ENCODE measurements at regions not wholly inside any gene's neighbourhood (a gene's known extent, or its start where the extent isn't known, plus 50 kb on each side); places are given as distances from the start of the nearest gene placed in this dataset.

DNA sequence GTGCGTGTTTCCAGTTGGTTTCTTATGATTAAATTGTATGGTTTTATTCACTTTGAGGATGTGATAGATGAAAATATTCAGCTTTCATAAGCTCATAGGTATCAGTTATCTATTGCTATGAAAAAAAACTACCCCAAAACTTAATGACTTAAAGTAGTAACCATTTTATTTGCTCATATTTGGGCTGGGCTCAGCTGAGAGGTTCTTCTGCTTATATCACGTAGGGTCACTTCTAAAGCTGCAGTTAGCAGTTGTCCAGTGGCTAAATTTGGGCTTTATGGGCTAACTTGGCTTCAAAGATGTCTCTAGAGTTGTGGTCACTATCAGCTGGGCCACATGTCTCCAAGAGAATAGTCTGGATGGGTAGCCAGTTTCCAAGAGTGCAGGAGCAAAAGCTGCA, 206.4 kb upstream of the LYPLAL1 start:
- Histone ChIP-seq H3K27me3 (replicated peaks in 1 of 7) (no peaks in the 10 kb centered on the region), H3K27ac (no peak overlapping the region), H3K9me3 (peaks cover 0 to 13% (median 4%) of the 10 kb centered on the region in 8 donors), H3K4me3 (no peak overlapping the region), H3K36me3 (no peaks in the 10 kb centered on the region), H3K4me1 (no peaks in the 10 kb centered on the region)
- no peak for DNase-seq
- WGBS, 5 donors: 77 to 88% (median 82%) methylated on average over 2 of the region's 2 CpGs
- intact Hi-C loops (cut with DNase I; ENCODE audit: low total_unique reads): no loop called here
- TF ChIP-seq, protein P1, sequence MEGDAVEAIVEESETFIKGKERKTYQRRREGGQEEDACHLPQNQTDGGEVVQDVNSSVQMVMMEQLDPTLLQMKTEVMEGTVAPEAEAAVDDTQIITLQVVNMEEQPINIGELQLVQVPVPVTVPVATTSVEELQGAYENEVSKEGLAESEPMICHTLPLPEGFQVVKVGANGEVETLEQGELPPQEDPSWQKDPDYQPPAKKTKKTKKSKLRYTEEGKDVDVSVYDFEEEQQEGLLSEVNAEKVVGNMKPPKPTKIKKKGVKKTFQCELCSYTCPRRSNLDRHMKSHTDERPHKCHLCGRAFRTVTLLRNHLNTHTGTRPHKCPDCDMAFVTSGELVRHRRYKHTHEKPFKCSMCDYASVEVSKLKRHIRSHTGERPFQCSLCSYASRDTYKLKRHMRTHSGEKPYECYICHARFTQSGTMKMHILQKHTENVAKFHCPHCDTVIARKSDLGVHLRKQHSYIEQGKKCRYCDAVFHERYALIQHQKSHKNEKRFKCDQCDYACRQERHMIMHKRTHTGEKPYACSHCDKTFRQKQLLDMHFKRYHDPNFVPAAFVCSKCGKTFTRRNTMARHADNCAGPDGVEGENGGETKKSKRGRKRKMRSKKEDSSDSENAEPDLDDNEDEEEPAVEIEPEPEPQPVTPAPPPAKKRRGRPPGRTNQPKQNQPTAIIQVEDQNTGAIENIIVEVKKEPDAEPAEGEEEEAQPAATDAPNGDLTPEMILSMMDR (IDR thresholded peaks at IDR 0.05 in 8 of 11, conservative IDR thresholded peaks at IDR 0.05 in 3 of 11): no peak
- no peak for TF ChIP-seq POLR2A (IDR thresholded peaks at IDR 0.05)
- TF ChIP-seq POLR2AphosphoS5 (IDR thresholded peaks at IDR 0.05): no peak

DNA sequence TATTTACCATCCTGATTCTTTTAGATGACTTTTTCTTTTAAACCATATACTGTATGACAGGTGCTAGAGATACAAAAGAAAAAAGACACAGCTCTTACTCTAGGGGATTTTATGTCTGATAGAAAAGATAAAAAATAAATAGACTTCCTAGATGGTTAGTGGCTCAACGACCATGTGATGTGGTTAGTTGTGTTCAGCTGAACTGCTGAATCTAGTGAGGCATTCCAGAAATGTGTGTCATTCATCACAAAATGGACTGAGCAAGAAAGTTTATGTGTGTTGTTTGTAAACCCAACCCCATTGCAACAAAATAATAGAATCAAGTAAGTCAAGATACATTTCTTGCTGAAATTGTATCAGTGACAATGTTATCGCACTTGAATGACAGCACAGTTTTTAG, 205.8 kb upstream of the LYPLAL1 start:
- H3K4me1 ChIP-seq: no peaks in the 10 kb centered on the region
- H3K36me3 ChIP-seq: no peaks in the 10 kb centered on the region
- WGBS, 5 donors: 71 to 87% (median 78%) methylated on average over 2 of the region's 2 CpGs
- H3K27me3 ChIP-seq (replicated peaks in 1 of 7): no peaks in the 10 kb centered on the region
- no peak overlapping the region for H3K4me3 ChIP-seq
- no peak for DNase-seq
- H3K9me3 ChIP-seq: peaks cover 0 to 16% (median 4%) of the 10 kb centered on the region in 8 donors
- intact Hi-C loops (cut with DNase I; ENCODE audit: low total_unique reads): no loop called here
- no peak for TF ChIP-seq POLR2AphosphoS5 (IDR thresholded peaks at IDR 0.05)
- no peak for TF ChIP-seq POLR2A (IDR thresholded peaks at IDR 0.05)
- TF ChIP-seq, protein P1 (IDR thresholded peaks at IDR 0.05 in 8 of 11, conservative IDR thresholded peaks at IDR 0.05 in 3 of 11): no peak
- H3K27ac ChIP-seq: no peak overlapping the region

DNA sequence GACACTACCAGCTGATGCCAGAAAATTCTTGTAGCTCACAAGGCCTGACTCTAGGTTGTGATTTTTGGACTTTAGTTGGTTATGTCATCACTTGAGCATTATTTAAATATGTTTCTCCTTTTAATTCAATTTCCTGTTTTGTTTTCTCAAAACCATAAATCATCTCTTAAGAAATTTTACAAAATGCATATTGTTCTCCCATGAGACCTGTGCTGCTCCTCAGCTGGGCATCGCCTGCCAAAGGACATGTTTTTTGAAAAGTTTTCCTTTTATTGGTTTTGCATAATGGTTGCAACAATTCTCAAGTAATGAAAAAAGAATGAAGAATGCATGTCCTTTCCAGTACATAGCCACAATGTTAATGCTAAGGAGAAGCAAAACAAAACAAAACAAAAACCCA, 204.7 kb upstream of the LYPLAL1 start:
- intact Hi-C loops (cut with DNase I; ENCODE audit: low total_unique reads): no loop called here
- peaks cover 0 to 17% (median 4%) of the 10 kb centered on the region in 8 donors for H3K9me3 ChIP-seq
- no peak for DNase-seq
- no peaks in the 10 kb centered on the region for H3K27me3 ChIP-seq (replicated peaks in 1 of 7)
- H3K36me3 ChIP-seq: no peaks in the 10 kb centered on the region
- no peak overlapping the region for H3K4me3 ChIP-seq
- no peak overlapping the region for H3K27ac ChIP-seq
- H3K4me1 ChIP-seq: no peaks in the 10 kb centered on the region
- WGBS, 5 donors: 83 to 94% (median 93%) methylated on average over 1 of the region's 1 CpG
- TF ChIP-seq, protein P1 (IDR thresholded peaks at IDR 0.05 in 8 of 11, conservative IDR thresholded peaks at IDR 0.05 in 3 of 11): no peak
- TF ChIP-seq POLR2AphosphoS5 (IDR thresholded peaks at IDR 0.05) (no peak), POLR2A (IDR thresholded peaks at IDR 0.05) (no peak)

DNA sequence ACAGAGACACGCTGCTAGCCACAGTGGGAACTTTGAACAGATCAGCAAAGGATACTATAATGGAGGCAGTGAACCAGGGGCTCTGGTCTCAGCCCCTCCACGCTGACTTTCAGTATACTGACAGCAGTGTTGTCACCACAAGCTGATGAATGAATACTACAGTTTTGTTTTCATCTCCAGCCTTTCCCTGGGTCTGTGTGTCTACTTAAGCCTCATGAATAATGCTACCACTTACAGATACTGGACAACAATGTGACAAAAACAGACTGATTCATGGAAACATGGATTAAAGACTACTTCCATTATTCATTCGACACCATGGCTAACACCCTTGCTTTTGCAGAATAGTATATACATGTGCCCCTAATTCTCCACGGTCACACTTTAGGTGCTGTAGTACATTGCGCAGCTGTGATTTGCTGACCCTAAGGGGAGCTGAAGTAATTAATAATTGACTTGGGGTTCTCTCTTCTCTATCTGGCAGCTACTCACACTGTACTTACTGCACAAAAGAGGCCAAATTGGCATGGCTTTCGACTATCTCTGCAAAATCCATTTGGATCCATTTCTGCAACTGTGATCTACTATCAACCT, 203.2 kb upstream of the LYPLAL1 start:
- no peaks in the 10 kb centered on the region for H3K36me3 ChIP-seq
- H3K9me3 ChIP-seq: peaks cover 0 to 17% (median 4%) of the 10 kb centered on the region in 8 donors
- intact Hi-C loops (cut with DNase I; ENCODE audit: low total_unique reads): no loop called here
- H3K27ac ChIP-seq: no peak overlapping the region
- WGBS, 5 donors: 79 to 90% (median 83%) methylated on average over 6 of the region's 6 CpGs
- no peaks in the 10 kb centered on the region for H3K27me3 ChIP-seq (replicated peaks in 1 of 7)
- no peak overlapping the region for H3K4me3 ChIP-seq
- TF ChIP-seq, protein P1 (IDR thresholded peaks at IDR 0.05 in 8 of 11, conservative IDR thresholded peaks at IDR 0.05 in 3 of 11): no peak
- TF ChIP-seq POLR2A (IDR thresholded peaks at IDR 0.05) (no peak), POLR2AphosphoS5 (IDR thresholded peaks at IDR 0.05) (no peak)
- no peaks in the 10 kb centered on the region for H3K4me1 ChIP-seq
- DNase-seq: no peak
